GM23248 (cell line): ENCODE measurements at regions not wholly inside any gene's neighbourhood (a gene's known extent, or its start where the extent isn't known, plus 50 kb on each side); places are given as distances from the start of the nearest gene placed in this dataset.

Experiments
- DNase-seq: peaks from one replicate; pipeline ENCODE4 v3.0.0-alpha.2; 2015
- H2AFZ ChIP-seq: fragments of 200-600 bp; sonication (generic); 2 replicates; pipeline ENCODE4 v1.6.1; 2016; ENCODE audit warnings: antibody characterized with exemption
- H3F3A ChIP-seq: fragments of 200-600 bp; sonication (generic); 2 replicates; pipeline ENCODE4 v1.6.1; 2016; ENCODE audit warnings: mild to moderate bottlenecking, antibody characterized with exemption, mixed run types; ENCODE audit not compliant: insufficient read depth
- H3K27ac ChIP-seq: fragments of 200-600 bp; sonication (generic); 2 replicates; pipeline ENCODE4 v1.5.1; 2016; ENCODE audit warnings: mild to moderate bottlenecking
- H3K27me3 ChIP-seq: fragments of 200-600 bp; sonication (generic); replicated peaks from 2 replicates; pipeline ENCODE4 v1.6.1; 2016; ENCODE audit warnings: mild to moderate bottlenecking; ENCODE audit not compliant: insufficient read depth
- H3K36me3 ChIP-seq: fragments of 200-600 bp; sonication (generic); 2 replicates; pipeline ENCODE4 v1.6.1; 2016; ENCODE audit warnings: low read depth, mild to moderate bottlenecking
- H3K4me1 ChIP-seq: fragments of 200-600 bp; sonication (generic); 2 replicates; pipeline ENCODE4 v1.6.1; 2016; ENCODE audit warnings: mild to moderate bottlenecking; ENCODE audit not compliant: insufficient read depth
- H3K4me2 ChIP-seq: fragments of 200-600 bp; sonication (generic); one replicate; pipeline ENCODE4 v1.6.1; 2016; ENCODE audit warnings: mild to moderate bottlenecking; ENCODE audit not compliant: unreplicated experiment
- H3K4me3 ChIP-seq: fragments of 200-600 bp; sonication (generic); 2 replicates; pipeline ENCODE4 v1.5.1; 2016; ENCODE audit warnings: mild to moderate bottlenecking
- H3K79me2 ChIP-seq: fragments of 200-600 bp; sonication (generic); 2 replicates; pipeline ENCODE4 v1.6.1; 2016; ENCODE audit warnings: mild to moderate bottlenecking; ENCODE audit not compliant: insufficient read depth
- H3K9ac ChIP-seq: fragments of 200-600 bp; sonication (generic); 2 replicates; pipeline ENCODE4 v1.6.1; 2016; ENCODE audit warnings: mild to moderate bottlenecking
- H3K9me2 ChIP-seq: fragments of 200-600 bp; sonication (generic); 2 replicates; pipeline ENCODE4 v1.6.1; 2016; ENCODE audit warnings: mixed run types, mild to moderate bottlenecking, moderate library complexity; ENCODE audit not compliant: insufficient read depth
- H3K9me3 ChIP-seq: fragments of 200-600 bp; sonication (generic); one replicate; pipeline ENCODE4 v1.6.1; 2017; ENCODE audit warnings: low read depth
- H4K20me1 ChIP-seq: fragments of 200-600 bp; sonication (generic); 2 replicates; pipeline ENCODE4 v1.6.0; 2016; ENCODE audit not compliant: insufficient read depth
- EZH2 ChIP-seq: fragments of 200-600 bp; sonication (generic); IDR thresholded peaks from 2 replicates; pipeline ENCODE4 v1.6.1; 2018; ENCODE audit warnings: antibody characterized with exemption, mild to moderate bottlenecking; ENCODE audit not compliant: insufficient read depth, poor library complexity, severe bottlenecking
- EZH2phosphoT487 ChIP-seq: fragments of 200-600 bp; sonication (generic); IDR thresholded peaks from 2 replicates; pipeline ENCODE4 v1.6.1; 2018; ENCODE audit warnings: antibody characterized with exemption, moderate library complexity, mild to moderate bottlenecking, low read depth; ENCODE audit not compliant: insufficient read depth
- WGBS, 2 experiments: methylation state at CpG; one replicate each; pipeline ENCODE4 v1.1.6; 2015 to 2017; ENCODE audit warnings: low lambda C conversion rate in 2 of 2, low coverage in 1 of 2; ENCODE audit errors: missing lambda C conversion rate in 2 of 2; 5-methylcytosine and 5-hydroxymethylcytosine counted together
- in situ Hi-C: fragments of 300-500 bp; cut with MboI; formaldehyde crosslinking; loops from 2 replicates; pipeline ENCODE4 v1.15.0; 2020

- Histone ChIP-seq H3K36me3 (no peaks in the 10 kb centered on the region), H3K9me2 (no peaks in the 10 kb centered on the region), H3K4me3 (no peak overlapping the region), H3K4me2 (no peak overlapping the region), H2AFZ (no peak overlapping the region), H3K79me2 (no peaks in the 10 kb centered on the region), H3K27me3 (no peaks in the 10 kb centered on the region), H4K20me1 (no peaks in the 10 kb centered on the region), H3F3A (no peaks in the 10 kb centered on the region), H3K9me3 (no peaks in the 10 kb centered on the region), H3K27ac (no peak overlapping the region), H3K4me1 (no peaks in the 10 kb centered on the region), H3K9ac (no peak overlapping the region)
- DNase-seq: peak; percentile 14
- WGBS, 2 experiments: 10 to 22% methylated on average over 3 of the region's 3 CpGs
- TF ChIP-seq EZH2phosphoT487: no peak
- no peak for TF ChIP-seq EZH2
- in situ Hi-C loops: no loop called here
Observed at GRCh38 chr12:108403952-108404351, 64.8 kb upstream of the CMKLR1 start.

- TF ChIP-seq EZH2phosphoT487 (no peak), EZH2 (no peak)
- no peak for DNase-seq
- Histone ChIP-seq H3K4me2 (no peak overlapping the region), H3K36me3 (no peaks in the 10 kb centered on the region), H3F3A (no peaks in the 10 kb centered on the region), H3K27ac (no peak overlapping the region), H3K9me3 (no peaks in the 10 kb centered on the region), H3K9ac (no peak overlapping the region), H3K4me1 (no peaks in the 10 kb centered on the region), H3K4me3 (no peak overlapping the region), H2AFZ (no peak overlapping the region), H3K27me3 (no peaks in the 10 kb centered on the region; the same call in 1 of the 2 replicates), H3K79me2 (no peaks in the 10 kb centered on the region), H4K20me1 (no peaks in the 10 kb centered on the region), H3K9me2 (no peaks in the 10 kb centered on the region)
- in situ Hi-C loops: no loop called here
- WGBS, 2 experiments: 3 to 4% methylated on average over 3 of the region's 3 CpGs
Observed at GRCh38 chr12:108401964-108402363, 62.9 kb upstream of the CMKLR1 start.

- Histone ChIP-seq H3K9me3 (no peaks in the 10 kb centered on the region), H3K27ac (no peak overlapping the region)
- no peak for DNase-seq
Observed at GRCh38 chr12:108400900-108401480, 61.9 kb upstream of the CMKLR1 start.

GRCh38 chr12:108400481-108400880, 61.4 kb upstream of the CMKLR1 start:
- no peak for DNase-seq

More at GRCh38 chr12:108400900-108401480, 61.9 kb upstream of the CMKLR1 start:
- no peak overlapping the region for H3K4me3 ChIP-seq
- no peaks in the 10 kb centered on the region for H4K20me1 ChIP-seq
- no peaks in the 10 kb centered on the region for H3K4me1 ChIP-seq
- no peak overlapping the region for H3K9ac ChIP-seq
- H3K27me3 ChIP-seq: no peaks in the 10 kb centered on the region; the same call in 1 of the 2 replicates
- WGBS, 2 experiments: 13 to 17% methylated on average over 3 of the region's 3 CpGs
- H3K9me2 ChIP-seq: no peaks in the 10 kb centered on the region
- no peaks in the 10 kb centered on the region for H3K36me3 ChIP-seq
- no peak overlapping the region for H2AFZ ChIP-seq
- in situ Hi-C loops: no loop called here
- no peak for TF ChIP-seq EZH2
- no peak for TF ChIP-seq EZH2phosphoT487
- H3K4me2 ChIP-seq: no peak overlapping the region
- no peaks in the 10 kb centered on the region for H3F3A ChIP-seq
- no peaks in the 10 kb centered on the region for H3K79me2 ChIP-seq

More at GRCh38 chr12:108400481-108400880, 61.4 kb upstream of the CMKLR1 start:
- Histone ChIP-seq H3K27me3 (no peaks in the 10 kb centered on the region; the same call in 1 of the 2 replicates), H3K4me3 (no peak overlapping the region), H3K79me2 (no peaks in the 10 kb centered on the region), H3K9me2 (no peaks in the 10 kb centered on the region), H2AFZ (no peak overlapping the region), H3K4me2 (no peak overlapping the region), H3K4me1 (no peaks in the 10 kb centered on the region), H3K9ac (no peak overlapping the region), H4K20me1 (no peaks in the 10 kb centered on the region), H3K9me3 (no peaks in the 10 kb centered on the region), H3F3A (no peaks in the 10 kb centered on the region), H3K27ac (no peak overlapping the region), H3K36me3 (no peaks in the 10 kb centered on the region)
- in situ Hi-C loops: no loop called here
- WGBS, 2 experiments: 27 to 68% methylated on average over 2 of the region's 2 CpGs
- TF ChIP-seq EZH2 (no peak), EZH2phosphoT487 (no peak)
